Fibroblast of lung (primary cell): ENCODE measurements at regions not wholly inside any gene's neighbourhood (a gene's known extent, or its start where the extent isn't known, plus 50 kb on each side); places are given as distances from the start of the nearest gene placed in this dataset.

ENCODE experiments used
- DNase-seq, 2 donors: peaks; one replicate each; pipeline versions ENCODE4 v3.0.0 to v3.0.0-alpha.2; 2010; ENCODE audit warnings: low read depth in 2 of 2
- H2AFZ ChIP-seq: 2 replicates; pipeline ENCODE4 v1.5.1; 2012; ENCODE audit warnings: low read length, control low read depth, inconsistent platforms
- H3K27ac ChIP-seq: 2 replicates; pipeline ENCODE4 v1.5.1; 2011; ENCODE audit warnings: low read length, control low read depth; ENCODE audit not compliant: insufficient read depth
- H3K27me3 ChIP-seq: 2 replicates; pipeline ENCODE4 v1.5.1; 2011; ENCODE audit warnings: mild to moderate bottlenecking, low read length; ENCODE audit not compliant: control insufficient read depth, insufficient read depth
- H3K36me3 ChIP-seq: 2 replicates; pipeline ENCODE4 v1.5.1; 2011; ENCODE audit warnings: low read length; ENCODE audit not compliant: control insufficient read depth, insufficient read depth
- H3K4me1 ChIP-seq: 2 replicates; pipeline ENCODE4 v1.5.1; 2011; ENCODE audit warnings: low read length; ENCODE audit not compliant: control insufficient read depth, insufficient read depth; ENCODE audit errors: extremely low read depth
- H3K4me2 ChIP-seq: 2 replicates; pipeline ENCODE4 v1.5.1; 2011; ENCODE audit warnings: low read length, control low read depth; ENCODE audit not compliant: insufficient read depth; ENCODE audit errors: extremely low read depth
- H3K4me3 ChIP-seq, 4 experiments: fragments of 200-600 bp in 1 of 4; sonication (generic) in 1 of 4; replicated peaks in 1 of 4; 2 replicates each; pipeline ENCODE4 v1.5.1; 2011 to 2016; ENCODE audit warnings: low read length in 4 of 4, low read depth in 3 of 4, mild to moderate bottlenecking in 3 of 4, control low read depth in 2 of 4, inconsistent platforms in 1 of 4, mixed read lengths in 1 of 4; ENCODE audit not compliant: insufficient read depth in 1 of 4; ENCODE audit errors: control extremely low read depth in 1 of 4
- H3K79me2 ChIP-seq: 2 replicates; pipeline ENCODE4 v1.5.1; 2012; ENCODE audit warnings: mild to moderate bottlenecking, low read length, inconsistent platforms; ENCODE audit not compliant: control insufficient read depth, insufficient read depth
- H3K9ac ChIP-seq: 2 replicates; pipeline ENCODE4 v1.5.1; 2011; ENCODE audit warnings: mild to moderate bottlenecking, low read length, control low read depth; ENCODE audit not compliant: insufficient read depth
- H3K9me3 ChIP-seq: 2 replicates; pipeline ENCODE4 v1.5.1; 2012; ENCODE audit warnings: low read depth, low read length; ENCODE audit not compliant: control insufficient read depth, insufficient read depth
- H4K20me1 ChIP-seq: 2 replicates; pipeline ENCODE4 v1.5.1; 2011; ENCODE audit warnings: low read length; ENCODE audit not compliant: control insufficient read depth, insufficient read depth; ENCODE audit errors: extremely low read depth
- EZH2 ChIP-seq: IDR thresholded peaks from 2 replicates; pipeline ENCODE4 v1.5.1; 2012; ENCODE audit warnings: low read length, control low read depth, mild to moderate bottlenecking; ENCODE audit errors: missing control alignments
- TF ChIP-seq, protein P1 (sequence below), 2 donors: IDR thresholded peaks in 1 of 2; conservative IDR thresholded peaks in 1 of 2; 1 replicate in 1 of 2; 2 replicates in 1 of 2; pipeline ENCODE4 v1.5.1; 2011 to 2012; ENCODE audit warnings: low read length in 2 of 2, control low read depth in 1 of 2, inconsistent platforms in 1 of 2, low read depth in 1 of 2, mild to moderate bottlenecking in 1 of 2

DNA sequence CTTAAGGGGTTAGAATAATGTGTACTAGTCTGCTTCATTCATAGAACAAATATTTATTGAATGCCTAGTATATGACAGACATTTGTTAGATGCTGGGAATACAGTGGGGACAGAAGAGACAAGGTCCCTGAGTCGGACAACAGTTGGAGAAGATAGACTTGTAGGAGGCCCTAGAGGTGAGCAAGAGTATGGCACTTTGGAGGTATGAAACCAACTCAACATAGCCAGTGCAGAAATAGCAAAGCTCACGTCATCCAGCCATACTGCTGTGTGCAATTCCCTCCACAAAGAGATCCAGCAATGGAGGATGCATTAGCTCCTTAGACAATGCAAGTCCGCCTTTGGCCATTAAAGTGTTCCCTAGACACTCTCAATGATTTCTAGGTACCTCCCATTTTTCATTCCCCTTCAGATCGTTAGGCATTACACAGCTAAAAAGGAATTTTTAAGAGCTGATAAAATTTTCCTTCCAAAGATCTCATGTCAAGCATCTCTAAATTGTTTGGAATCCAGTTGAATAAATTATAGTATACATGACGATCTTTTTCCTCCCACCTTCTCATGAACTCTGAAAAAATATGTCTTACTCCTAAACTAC lies 1949.6 kb upstream of the WWC1 start:
- Histone ChIP-seq H3K4me2 (no peak overlapping the region), H2AFZ (no peak overlapping the region), H3K27me3 (no peaks in the 10 kb centered on the region), H3K9ac (no peak overlapping the region), H3K27ac (no peak overlapping the region), H3K36me3 (no peaks in the 10 kb centered on the region), H3K4me3 (no peak overlapping the region), H3K4me1 (no peaks in the 10 kb centered on the region), H4K20me1 (no peaks in the 10 kb centered on the region), H3K79me2 (no peaks in the 10 kb centered on the region), H3K9me3 (no peaks in the 10 kb centered on the region)
- TF ChIP-seq EZH2 = no peak
- TF ChIP-seq, protein P1, sequence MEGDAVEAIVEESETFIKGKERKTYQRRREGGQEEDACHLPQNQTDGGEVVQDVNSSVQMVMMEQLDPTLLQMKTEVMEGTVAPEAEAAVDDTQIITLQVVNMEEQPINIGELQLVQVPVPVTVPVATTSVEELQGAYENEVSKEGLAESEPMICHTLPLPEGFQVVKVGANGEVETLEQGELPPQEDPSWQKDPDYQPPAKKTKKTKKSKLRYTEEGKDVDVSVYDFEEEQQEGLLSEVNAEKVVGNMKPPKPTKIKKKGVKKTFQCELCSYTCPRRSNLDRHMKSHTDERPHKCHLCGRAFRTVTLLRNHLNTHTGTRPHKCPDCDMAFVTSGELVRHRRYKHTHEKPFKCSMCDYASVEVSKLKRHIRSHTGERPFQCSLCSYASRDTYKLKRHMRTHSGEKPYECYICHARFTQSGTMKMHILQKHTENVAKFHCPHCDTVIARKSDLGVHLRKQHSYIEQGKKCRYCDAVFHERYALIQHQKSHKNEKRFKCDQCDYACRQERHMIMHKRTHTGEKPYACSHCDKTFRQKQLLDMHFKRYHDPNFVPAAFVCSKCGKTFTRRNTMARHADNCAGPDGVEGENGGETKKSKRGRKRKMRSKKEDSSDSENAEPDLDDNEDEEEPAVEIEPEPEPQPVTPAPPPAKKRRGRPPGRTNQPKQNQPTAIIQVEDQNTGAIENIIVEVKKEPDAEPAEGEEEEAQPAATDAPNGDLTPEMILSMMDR (conservative IDR thresholded peaks at IDR 0.05 in 1 of 2, IDR thresholded peaks at IDR 0.05 in 1 of 2; ENCODE audit: low read depth in 1 of 2, low read length in 2 of 2) = peak; percentile 11 to 18
- DNase-seq = no peak

DNA sequence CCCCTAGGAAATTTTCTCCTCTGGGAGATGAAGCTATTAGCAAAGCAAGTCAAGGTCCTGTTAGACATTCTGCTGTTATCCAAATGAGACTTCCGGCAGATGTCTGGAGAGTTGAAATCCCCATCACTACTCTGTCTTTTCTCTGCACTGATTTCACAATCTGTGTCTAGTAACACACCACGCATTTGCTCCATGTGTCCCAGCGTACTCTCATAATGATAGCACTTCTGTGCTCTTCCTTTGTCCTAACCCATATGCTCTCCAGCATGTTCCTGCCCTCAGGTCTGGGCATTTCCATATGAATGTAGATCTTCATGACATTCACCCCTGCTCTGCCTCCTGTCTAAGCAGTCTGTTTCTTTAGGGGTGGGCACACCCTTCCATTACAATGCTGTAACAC lies 1949.0 kb upstream of the WWC1 start:
- H3K27me3 ChIP-seq = no peaks in the 10 kb centered on the region
- H3K9ac ChIP-seq = no peak overlapping the region
- H3K4me3 ChIP-seq = no peak overlapping the region
- no peaks in the 10 kb centered on the region for H3K36me3 ChIP-seq
- no peak overlapping the region for H2AFZ ChIP-seq
- no peaks in the 10 kb centered on the region for H3K4me1 ChIP-seq
- no peaks in the 10 kb centered on the region for H4K20me1 ChIP-seq
- H3K9me3 ChIP-seq = no peaks in the 10 kb centered on the region
- no peaks in the 10 kb centered on the region for H3K79me2 ChIP-seq
- no peak overlapping the region for H3K27ac ChIP-seq
- DNase-seq = no peak
- TF ChIP-seq, protein P1 (conservative IDR thresholded peaks at IDR 0.05 in 1 of 2, IDR thresholded peaks at IDR 0.05 in 1 of 2; ENCODE audit: low read depth in 1 of 2, low read length in 2 of 2) = no peak
- TF ChIP-seq EZH2 = no peak
- H3K4me2 ChIP-seq = no peak overlapping the region

DNA sequence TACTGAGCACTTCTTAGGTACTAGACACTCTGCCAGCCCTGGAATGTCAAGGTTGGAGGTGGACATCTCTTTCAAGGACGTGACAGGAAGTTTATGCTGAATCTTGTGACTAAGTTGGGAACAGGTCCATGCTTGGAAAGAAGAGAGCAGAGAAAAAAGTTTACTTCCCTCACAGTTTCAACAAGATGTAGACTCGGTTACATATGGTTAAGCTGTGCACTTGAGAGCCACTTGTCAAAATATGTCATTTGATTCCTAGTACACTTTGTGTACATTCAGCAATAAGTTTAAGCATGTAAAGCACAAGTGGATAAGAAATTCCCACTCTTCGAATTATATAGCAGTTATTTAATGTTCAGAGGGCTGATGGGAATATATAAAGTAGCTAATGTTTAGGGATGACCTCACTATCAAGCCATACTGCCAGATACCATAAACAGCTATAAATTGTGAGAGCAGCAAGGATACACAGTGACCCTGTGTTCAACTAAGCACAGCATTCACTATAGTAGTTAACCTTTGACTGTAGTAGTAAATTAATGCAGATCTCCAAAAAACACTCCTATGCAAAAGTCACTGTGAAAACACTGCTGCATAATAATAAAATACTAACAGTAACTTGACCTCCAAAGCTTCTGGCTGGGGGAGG lies 1944.6 kb upstream of the WWC1 start:
- Histone ChIP-seq H3K4me2 (no peak overlapping the region), H4K20me1 (no peaks in the 10 kb centered on the region), H3K36me3 (no peaks in the 10 kb centered on the region), H3K9ac (no peak overlapping the region), H3K79me2 (no peaks in the 10 kb centered on the region), H3K27ac (no peak overlapping the region), H3K9me3 (no peaks in the 10 kb centered on the region), H2AFZ (no peak overlapping the region), H3K4me3 (no peak overlapping the region), H3K4me1 (no peaks in the 10 kb centered on the region), H3K27me3 (no peaks in the 10 kb centered on the region)
- TF ChIP-seq, protein P1 (conservative IDR thresholded peaks at IDR 0.05 in 1 of 2, IDR thresholded peaks at IDR 0.05 in 1 of 2; ENCODE audit: low read depth in 1 of 2, low read length in 2 of 2) = no peak
- no peak for TF ChIP-seq EZH2
- DNase-seq = no peak
